Cardiac muscle cell (in vitro differentiated cells and primary cell): ENCODE measurements at regions not wholly inside any gene's neighbourhood (a gene's known extent, or its start where the extent isn't known, plus 50 kb on each side); places are given as distances from the start of the nearest gene placed in this dataset.

Source experiments
- DNase-seq, 2 donors: peaks; one replicate each; pipeline versions ENCODE4 v3.0.0 to v3.0.0-alpha.2; 2010 to 2017; ENCODE audit warnings: low read depth in 1 of 2, low spot score in 1 of 2
- H3K27ac ChIP-seq: fragments of 200-600 bp; sonication (generic); 2 replicates; pipeline ENCODE4 v1.5.1; 2016
- H3K27me3 ChIP-seq: fragments of 200-600 bp; sonication (generic); 2 replicates; pipeline ENCODE4 v1.6.0; 2016; ENCODE audit warnings: control low read depth
- H3K36me3 ChIP-seq: fragments of 200-600 bp; sonication (generic); 2 replicates; pipeline ENCODE4 v1.5.1; 2016; ENCODE audit warnings: control low read depth
- H3K4me1 ChIP-seq: fragments of 200-600 bp; sonication (generic); 2 replicates; pipeline ENCODE4 v1.8.1; 2017; ENCODE audit warnings: low read depth, mild to moderate bottlenecking, mixed run types
- H3K4me3 ChIP-seq: fragments of 200-600 bp; sonication (generic); 2 replicates; pipeline ENCODE4 v1.5.1; 2016; ENCODE audit warnings: mild to moderate bottlenecking
- H3K9me3 ChIP-seq: fragments of 200-600 bp; sonication (generic); 2 replicates; pipeline ENCODE4 v1.5.1; 2017; ENCODE audit warnings: low read depth, mild to moderate bottlenecking, control low read depth
- CTCF ChIP-seq: IDR thresholded peaks from 2 replicates; pipeline ENCODE4 v1.5.1; 2012; ENCODE audit warnings: low read depth, mild to moderate bottlenecking, low read length

GRCh38 chr1:114235960-114236359, 82.3 kb upstream of the SYT6 start:
- H3K4me1 ChIP-seq: no peaks in the 10 kb centered on the region
- no peaks in the 10 kb centered on the region for H3K36me3 ChIP-seq
- H3K9me3 ChIP-seq: no peaks in the 10 kb centered on the region
- peak in 1 of 2 donors; percentile 29 for DNase-seq
- TF ChIP-seq CTCF: no peak
- H3K27me3 ChIP-seq: no peaks in the 10 kb centered on the region
- H3K4me3 ChIP-seq: no peak overlapping the region
- no peak overlapping the region for H3K27ac ChIP-seq

GRCh38 chr1:114235281-114235680, 81.6 kb upstream of the SYT6 start:
- Histone ChIP-seq H3K36me3 (no peaks in the 10 kb centered on the region), H3K4me1 (no peaks in the 10 kb centered on the region), H3K9me3 (no peaks in the 10 kb centered on the region), H3K27me3 (peaks cover 2% of the 10 kb centered on the region), H3K4me3 (no peak overlapping the region), H3K27ac (no peak overlapping the region)
- DNase-seq: no peak
- no peak for TF ChIP-seq CTCF

GRCh38 chr1:114234408-114235124, 80.9 kb upstream of the SYT6 start:
- no peak for TF ChIP-seq CTCF
- H3K4me1 ChIP-seq: no peaks in the 10 kb centered on the region
- H3K27ac ChIP-seq: no peak overlapping the region
- DNase-seq: no peak
- H3K36me3 ChIP-seq: no peaks in the 10 kb centered on the region
- peaks cover 7% of the 10 kb centered on the region for H3K27me3 ChIP-seq
- H3K9me3 ChIP-seq: no peaks in the 10 kb centered on the region
- no peak overlapping the region for H3K4me3 ChIP-seq

GRCh38 chr1:114232691-114233090, 79.0 kb upstream of the SYT6 start:
- Histone ChIP-seq H3K4me1 (no peaks in the 10 kb centered on the region), H3K27ac (no peak overlapping the region), H3K36me3 (no peaks in the 10 kb centered on the region), H3K27me3 (peaks cover 9% of the 10 kb centered on the region), H3K9me3 (no peaks in the 10 kb centered on the region), H3K4me3 (no peak overlapping the region)
- no peak for DNase-seq
- TF ChIP-seq CTCF: no peak

- Histone ChIP-seq H3K27me3 (peaks cover 9% of the 10 kb centered on the region), H3K36me3 (no peaks in the 10 kb centered on the region), H3K9me3 (no peaks in the 10 kb centered on the region), H3K4me3 (no peak overlapping the region), H3K4me1 (no peaks in the 10 kb centered on the region), H3K27ac (no peak overlapping the region)
- DNase-seq: no peak
- no peak for TF ChIP-seq CTCF
Measured at GRCh38 chr1:114231301-114231700, 77.6 kb upstream of the SYT6 start.

- Histone ChIP-seq H3K27ac (no peak overlapping the region), H3K9me3 (no peaks in the 10 kb centered on the region), H3K27me3 (peaks cover 9% of the 10 kb centered on the region), H3K36me3 (no peaks in the 10 kb centered on the region), H3K4me1 (no peaks in the 10 kb centered on the region), H3K4me3 (no peak overlapping the region)
- no peak for DNase-seq
- TF ChIP-seq CTCF: no peak
Measured at GRCh38 chr1:114229368-114229767, 75.7 kb upstream of the SYT6 start.
